PC-3 (cell line): ENCODE measurements at regions not wholly inside any gene's neighbourhood (a gene's known extent, or its start where the extent isn't known, plus 50 kb on each side); places are given as distances from the start of the nearest gene placed in this dataset.

ENCODE experiments used
- EZH2 ChIP-seq: fragments of 300-600 bp; sonication (generic); IDR thresholded peaks from one replicate; pipeline ENCODE4 v1.6.1; 2017; ENCODE audit warnings: antibody characterized with exemption, mild to moderate bottlenecking, low read length; ENCODE audit not compliant: unreplicated experiment
- EZH2phosphoT487 ChIP-seq: fragments of 300-600 bp; sonication (generic); IDR thresholded peaks from 2 replicates; pipeline ENCODE4 v1.6.1; 2018; ENCODE audit warnings: mild to moderate bottlenecking, antibody characterized with exemption, low read length, borderline replicate concordance
- TF ChIP-seq, protein P1 (sequence below): fragments of 300-600 bp; sonication (generic); conservative IDR thresholded peaks from 2 replicates; pipeline ENCODE4 v1.5.1; 2017; ENCODE audit warnings: antibody characterized with exemption, low read depth, mild to moderate bottlenecking, low read length

DNA sequence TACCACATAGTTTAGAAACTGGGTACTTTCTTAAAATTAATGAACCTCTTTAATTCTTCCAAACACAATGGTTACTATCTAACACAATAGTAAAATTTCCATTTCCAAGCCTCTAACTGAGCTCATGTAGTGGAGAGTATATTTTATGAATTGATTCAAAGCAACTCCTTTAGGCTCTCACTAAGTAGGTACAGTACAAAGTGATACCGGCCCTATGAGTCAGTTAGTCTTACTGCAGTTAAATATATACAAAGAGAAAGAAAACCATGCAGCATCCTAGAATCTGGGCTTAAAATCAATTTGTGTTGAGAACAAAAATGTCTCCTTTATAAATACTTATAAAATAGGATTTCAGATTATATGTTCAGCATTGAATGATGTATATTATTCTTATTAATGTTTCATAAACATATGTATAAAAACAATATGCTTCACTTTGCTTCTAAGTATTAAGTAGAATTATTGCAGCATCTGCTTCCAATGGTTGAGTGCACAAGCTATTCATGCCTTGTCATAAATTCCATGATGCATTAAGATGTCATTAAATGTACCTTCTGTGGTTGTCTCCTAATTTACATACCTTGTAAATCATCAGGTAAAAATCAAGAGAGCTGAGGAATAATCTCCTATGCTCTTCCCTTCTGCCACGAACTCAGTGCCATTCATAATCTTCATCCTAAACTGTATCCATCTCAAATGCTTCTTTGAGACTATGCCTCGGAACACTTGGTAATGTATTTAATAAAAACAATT lies 1037.8 kb downstream of the STPG2 start:
- TF ChIP-seq, protein P1, sequence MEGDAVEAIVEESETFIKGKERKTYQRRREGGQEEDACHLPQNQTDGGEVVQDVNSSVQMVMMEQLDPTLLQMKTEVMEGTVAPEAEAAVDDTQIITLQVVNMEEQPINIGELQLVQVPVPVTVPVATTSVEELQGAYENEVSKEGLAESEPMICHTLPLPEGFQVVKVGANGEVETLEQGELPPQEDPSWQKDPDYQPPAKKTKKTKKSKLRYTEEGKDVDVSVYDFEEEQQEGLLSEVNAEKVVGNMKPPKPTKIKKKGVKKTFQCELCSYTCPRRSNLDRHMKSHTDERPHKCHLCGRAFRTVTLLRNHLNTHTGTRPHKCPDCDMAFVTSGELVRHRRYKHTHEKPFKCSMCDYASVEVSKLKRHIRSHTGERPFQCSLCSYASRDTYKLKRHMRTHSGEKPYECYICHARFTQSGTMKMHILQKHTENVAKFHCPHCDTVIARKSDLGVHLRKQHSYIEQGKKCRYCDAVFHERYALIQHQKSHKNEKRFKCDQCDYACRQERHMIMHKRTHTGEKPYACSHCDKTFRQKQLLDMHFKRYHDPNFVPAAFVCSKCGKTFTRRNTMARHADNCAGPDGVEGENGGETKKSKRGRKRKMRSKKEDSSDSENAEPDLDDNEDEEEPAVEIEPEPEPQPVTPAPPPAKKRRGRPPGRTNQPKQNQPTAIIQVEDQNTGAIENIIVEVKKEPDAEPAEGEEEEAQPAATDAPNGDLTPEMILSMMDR: no peak
- no peak for TF ChIP-seq EZH2
- no peak for TF ChIP-seq EZH2phosphoT487
